Sigmoid colon (tissue), 4 donors: ENCODE measurements at regions not wholly inside any gene's neighbourhood (a gene's known extent, or its start where the extent isn't known, plus 50 kb on each side); places are given as distances from the start of the nearest gene placed in this dataset.

Experiments used
- EP300 ChIP-seq, 4 donors: sonication (generic); formaldehyde crosslinking; IDR thresholded peaks; one replicate each; pipeline ENCODE4 v1.6.1; 2017; ENCODE audit warnings: antibody characterized with exemption in 4 of 4
- POLR2A ChIP-seq, 2 donors: fragments of 450-650 bp; IDR thresholded peaks; one replicate each; pipeline ENCODE4 v1.6.1; 2016; ENCODE audit warnings: antibody characterized with exemption in 2 of 2, mild to moderate bottlenecking in 2 of 2, moderate library complexity in 2 of 2
- TF ChIP-seq, protein P1 (sequence below), 4 experiments: fragments of 450-650 bp in 3 of 4; fragments of 200-600 bp in 1 of 4; IDR thresholded peaks; one replicate each; pipeline ENCODE4 v1.5.1; 2016 to 2019; ENCODE audit warnings: antibody characterized with exemption in 4 of 4, mild to moderate bottlenecking in 3 of 4, moderate library complexity in 2 of 4

DNA sequence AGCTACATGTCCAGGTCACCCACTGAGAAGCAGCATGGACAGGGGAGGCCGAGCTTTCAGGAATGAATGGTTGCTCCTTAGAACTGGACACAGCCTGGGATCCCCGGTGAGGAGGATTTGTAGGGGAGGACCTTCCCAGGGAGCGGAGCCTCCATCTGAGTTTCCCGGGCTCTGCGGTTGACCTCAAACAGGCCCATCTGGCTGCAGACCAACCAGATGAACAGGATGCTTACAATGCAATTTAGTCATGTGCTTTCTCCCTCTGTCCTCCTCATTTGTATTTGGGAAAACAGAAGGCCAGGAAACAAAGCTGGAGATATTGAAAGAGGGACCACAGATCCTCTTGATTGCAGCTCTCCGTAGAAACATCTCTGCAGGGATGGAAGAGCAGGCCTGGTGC is 104.8 kb downstream of the EMX2 start:
- TF ChIP-seq POLR2A (IDR thresholded peaks at IDR 0.05) (no peak), EP300 (IDR thresholded peaks at IDR 0.05) (no peak)
- TF ChIP-seq, protein P1, sequence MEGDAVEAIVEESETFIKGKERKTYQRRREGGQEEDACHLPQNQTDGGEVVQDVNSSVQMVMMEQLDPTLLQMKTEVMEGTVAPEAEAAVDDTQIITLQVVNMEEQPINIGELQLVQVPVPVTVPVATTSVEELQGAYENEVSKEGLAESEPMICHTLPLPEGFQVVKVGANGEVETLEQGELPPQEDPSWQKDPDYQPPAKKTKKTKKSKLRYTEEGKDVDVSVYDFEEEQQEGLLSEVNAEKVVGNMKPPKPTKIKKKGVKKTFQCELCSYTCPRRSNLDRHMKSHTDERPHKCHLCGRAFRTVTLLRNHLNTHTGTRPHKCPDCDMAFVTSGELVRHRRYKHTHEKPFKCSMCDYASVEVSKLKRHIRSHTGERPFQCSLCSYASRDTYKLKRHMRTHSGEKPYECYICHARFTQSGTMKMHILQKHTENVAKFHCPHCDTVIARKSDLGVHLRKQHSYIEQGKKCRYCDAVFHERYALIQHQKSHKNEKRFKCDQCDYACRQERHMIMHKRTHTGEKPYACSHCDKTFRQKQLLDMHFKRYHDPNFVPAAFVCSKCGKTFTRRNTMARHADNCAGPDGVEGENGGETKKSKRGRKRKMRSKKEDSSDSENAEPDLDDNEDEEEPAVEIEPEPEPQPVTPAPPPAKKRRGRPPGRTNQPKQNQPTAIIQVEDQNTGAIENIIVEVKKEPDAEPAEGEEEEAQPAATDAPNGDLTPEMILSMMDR (IDR thresholded peaks at IDR 0.05): no peak
